ENCODE measurements at regions not wholly inside any gene's neighbourhood (a gene's known extent, or its start where the extent isn't known, plus 50 kb on each side); places are given as distances from the start of the nearest gene placed in this dataset.
"Not testable (repeated sequence)": the region's sequence is repeated elsewhere in the genome, so short reads cannot be mapped to it uniquely, and the experiment has no call there.

GRCh38 chrX:856566-857290 lies 226.1 kb downstream of the SHOX start:
- no peak for TF ChIP-seq CTCF (IDR thresholded peaks at IDR 0.05; ENCODE audit: low read depth, low read length)
- H3K4me3 ChIP-seq (ENCODE audit: low read depth, low read length) = no peak overlapping the region
- in situ Hi-C loops (cut with HindIII; ENCODE audit: low sequenced_read_pairs) = no loop called here
- no peak for DNase-seq (ENCODE audit: low read depth, low spot score)

- in situ Hi-C loops (cut with HindIII; ENCODE audit: low sequenced_read_pairs) = no loop called here
- no peak for DNase-seq (ENCODE audit: low read depth, low spot score)
- no peak overlapping the region for H3K4me3 ChIP-seq (ENCODE audit: low read depth, low read length)
- no peak for TF ChIP-seq CTCF (IDR thresholded peaks at IDR 0.05; ENCODE audit: low read depth, low read length)
These were observed 222.7 kb downstream of the SHOX start for GRCh38 chrX:853304-853703.

- no peak for DNase-seq (ENCODE audit: low read depth, low spot score)
- in situ Hi-C loops (cut with HindIII; ENCODE audit: low sequenced_read_pairs) = no loop called here
- no peak for TF ChIP-seq CTCF (IDR thresholded peaks at IDR 0.05; ENCODE audit: low read depth, low read length)
- no peak overlapping the region for H3K4me3 ChIP-seq (ENCODE audit: low read depth, low read length)
These were observed 219.9 kb downstream of the SHOX start for GRCh38 chrX:850471-850916.

- in situ Hi-C loops (cut with HindIII; ENCODE audit: low sequenced_read_pairs) = no loop called here
- no peak overlapping the region for H3K4me3 ChIP-seq (ENCODE audit: low read depth, low read length)
- DNase-seq (ENCODE audit: low read depth, low spot score) = no peak
- no peak for TF ChIP-seq CTCF (IDR thresholded peaks at IDR 0.05; ENCODE audit: low read depth, low read length)
These were observed 217.8 kb downstream of the SHOX start for GRCh38 chrX:848386-848785.

GRCh38 chrX:843306-843705 lies 212.7 kb downstream of the SHOX start:
- in situ Hi-C loops (cut with HindIII; ENCODE audit: low sequenced_read_pairs) = no loop called here
- no peak for TF ChIP-seq CTCF (IDR thresholded peaks at IDR 0.05; ENCODE audit: low read depth, low read length)

GRCh38 chrX:840556-840955 lies 210.0 kb downstream of the SHOX start:
- no peak for TF ChIP-seq CTCF (IDR thresholded peaks at IDR 0.05; ENCODE audit: low read depth, low read length)
- no peak overlapping the region for H3K4me3 ChIP-seq (ENCODE audit: low read depth, low read length)
- in situ Hi-C loops (cut with HindIII; ENCODE audit: low sequenced_read_pairs) = no loop called here
- no peak for DNase-seq (ENCODE audit: low read depth, low spot score)

More at GRCh38 chrX:843306-843705, 212.7 kb downstream of the SHOX start:
- no peak overlapping the region for H3K4me3 ChIP-seq (ENCODE audit: low read depth, low read length)
- no peak for DNase-seq (ENCODE audit: low read depth, low spot score)

GRCh38 chrX:838666-839065 lies 208.1 kb downstream of the SHOX start:
- in situ Hi-C loops (cut with HindIII; ENCODE audit: low sequenced_read_pairs); DNase-seq (ENCODE audit: low read depth, low spot score); H3K4me3 ChIP-seq (ENCODE audit: low read depth, low read length): not testable (repeated sequence)

GRCh38 chrX:835857-836256 lies 205.3 kb downstream of the SHOX start:
- H3K4me3 ChIP-seq (ENCODE audit: low read depth, low read length); in situ Hi-C loops (cut with HindIII; ENCODE audit: low sequenced_read_pairs); DNase-seq (ENCODE audit: low read depth, low spot score): not testable (repeated sequence)

All from astrocyte of the spinal cord (primary cell).